ENCODE measurements at regions not wholly inside any gene's neighbourhood (a gene's known extent, or its start where the extent isn't known, plus 50 kb on each side); places are given as distances from the start of the nearest gene placed in this dataset.
A peak's percentile ranks its signal among the peaks of the same experiment; 100 is the strongest.

- TF ChIP-seq CTCF (IDR thresholded peaks at IDR 0.05): no peak
- peak; percentile 2 for TF ChIP-seq EZH2phosphoT487 (IDR thresholded peaks at IDR 0.05)
- Histone ChIP-seq H3K27me3 (no peaks in the 10 kb centered on the region), H3K4me2 (peak overlapping the region; percentile 79), H3K9me3 (ENCODE audit: low read depth) (no peaks in the 10 kb centered on the region), H3K4me1 (peaks cover 14% of the 10 kb centered on the region), H3K9ac (no peak overlapping the region), H3F3A (ENCODE audit: low read depth) (peaks cover 14% of the 10 kb centered on the region), H3K36me3 (no peaks in the 10 kb centered on the region), H3K27ac (no peak overlapping the region), H3K79me2 (ENCODE audit: low read depth) (no peaks in the 10 kb centered on the region), H3K4me3 (peak overlapping the region; percentile 34), H4K20me1 (ENCODE audit: low read depth) (no peaks in the 10 kb centered on the region), H2AFZ (replicated peaks) (peak overlapping the region; percentile 90)
- Mint-ChIP-seq H3K4me1 (peaks cover 43% of the 10 kb centered on the region), H3K4me3 (peak overlapping the region; percentile 22), H3K9me3 (no peaks in the 10 kb centered on the region), H3K36me3 (no peaks in the 10 kb centered on the region), H3K27me3 (ENCODE audit: insufficient read depth, low read depth) (peaks cover 6% of the 10 kb centered on the region), H3K27ac (peak overlapping the region; percentile 84)
- DNase-seq (ENCODE audit: low spot score): no peak
These were observed 50.2 kb upstream of the ZNF366 start for GRCh38 chr5:72557167-72558045.
